ENCODE measurements at regions not wholly inside any gene's neighbourhood (a gene's known extent, or its start where the extent isn't known, plus 50 kb on each side); places are given as distances from the start of the nearest gene placed in this dataset.
A peak's percentile ranks its signal among the peaks of the same experiment; 100 is the strongest.

DNA sequence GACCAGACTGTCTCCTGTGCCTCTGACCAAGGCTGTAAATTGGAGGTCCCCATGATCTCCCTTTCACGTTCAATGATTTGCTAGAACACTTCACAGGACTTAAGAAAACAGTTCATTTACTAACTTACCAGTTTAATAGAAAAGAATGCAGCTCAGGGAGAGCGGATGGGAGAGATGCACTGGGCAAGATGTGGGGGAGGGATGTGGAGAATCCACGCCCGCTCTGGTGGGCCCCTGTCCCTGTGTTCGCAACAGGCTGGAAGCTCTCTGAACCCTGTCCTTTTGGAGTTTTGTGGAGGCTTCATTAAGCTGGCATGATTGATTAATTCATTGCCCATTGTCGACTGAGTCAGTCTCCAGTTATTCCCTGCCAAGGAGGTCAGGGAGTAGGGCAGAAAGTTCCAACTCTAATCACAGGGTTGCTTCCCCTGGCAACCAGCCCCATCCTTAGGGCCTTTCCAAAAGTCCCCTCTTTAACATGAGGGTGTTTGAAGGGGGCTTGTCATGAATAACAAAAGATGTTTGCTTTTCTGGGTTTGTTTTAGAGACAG, 257.1 kb downstream of the ACKR3 start:
- peak; percentile 27 for DNase-seq (ENCODE audit: low spot score)

DNA sequence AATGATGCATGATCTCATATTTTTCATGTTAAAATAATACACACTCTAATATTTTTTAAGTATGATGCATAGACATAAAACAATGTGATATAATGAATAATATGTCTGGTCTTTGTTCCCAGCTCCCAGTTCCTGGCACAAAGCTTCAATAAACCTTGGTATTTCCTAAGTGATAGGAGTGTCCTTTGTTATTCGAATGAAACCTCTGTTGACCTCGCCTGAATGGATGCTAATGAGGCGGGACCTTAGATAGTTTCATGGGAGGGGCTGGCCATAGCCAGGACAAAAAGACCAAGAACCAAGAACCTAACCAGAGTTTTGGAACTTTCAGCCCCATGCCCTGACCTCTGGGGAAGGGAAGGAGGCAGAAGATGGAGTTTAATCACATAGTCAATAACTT, 257.7 kb upstream of the COPS8 start:
- peak; percentile 24 for DNase-seq (ENCODE audit: low spot score)

DNA sequence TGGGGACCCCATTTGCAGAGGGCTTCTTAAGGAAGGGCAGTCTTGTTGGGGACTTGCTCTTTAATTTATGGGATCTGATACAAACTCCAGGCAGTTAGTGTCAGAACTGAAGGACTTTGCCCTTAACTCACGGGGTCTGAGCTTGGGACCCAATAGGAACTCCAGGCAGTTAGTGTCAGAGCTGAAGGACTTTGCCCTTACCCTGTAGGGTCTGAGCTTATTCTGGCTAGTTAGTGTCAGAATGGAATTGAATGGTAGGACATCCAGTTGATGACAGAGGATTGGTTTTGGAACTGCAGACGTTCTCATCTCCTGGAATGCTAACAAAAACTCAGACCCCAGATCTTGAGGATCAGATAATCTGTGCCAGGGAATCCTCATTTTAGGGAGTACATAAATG, 256.9 kb upstream of the COPS8 start:
- DNase-seq (ENCODE audit: low spot score), result peak; percentile 45

DNA sequence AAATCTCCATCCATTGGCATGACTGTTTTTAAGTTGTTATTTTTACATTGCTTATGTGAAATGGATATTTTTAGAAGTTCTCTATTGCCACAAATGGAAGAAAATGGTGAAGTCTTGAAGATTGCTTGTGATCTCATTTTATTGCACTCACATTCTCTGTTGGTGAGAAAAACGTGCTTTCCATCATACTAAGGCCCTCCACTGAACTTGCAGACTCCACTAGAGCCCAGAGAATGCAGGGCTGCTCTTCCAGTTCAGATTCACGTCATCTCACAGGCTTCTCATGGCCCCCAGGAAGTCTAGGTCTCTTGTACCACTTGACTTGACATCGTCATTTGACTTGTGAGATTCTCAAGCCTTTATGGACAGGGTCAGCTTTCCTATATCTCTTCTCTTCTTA, 254.8 kb upstream of the COPS8 start:
- DNase-seq (ENCODE audit: low spot score), result no peak

DNA sequence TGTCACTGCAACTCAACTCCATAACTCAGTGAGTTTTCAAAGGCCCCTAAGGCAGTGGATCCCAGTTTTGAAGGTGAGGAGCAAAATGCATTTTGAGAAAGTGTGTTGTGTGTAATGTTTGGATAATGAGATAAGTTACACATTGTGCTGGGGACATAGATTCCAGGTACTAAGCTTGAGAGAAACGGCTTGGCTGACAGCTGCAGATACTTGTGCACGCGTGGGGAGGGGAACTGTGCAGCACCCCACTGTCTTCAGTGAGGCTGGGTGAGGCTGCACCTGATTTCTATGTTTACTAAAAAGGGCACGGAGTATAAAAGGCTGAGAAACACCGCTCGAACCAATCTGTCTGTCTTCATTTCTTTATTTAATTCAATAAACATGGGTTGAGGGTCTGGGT, 254.0 kb upstream of the COPS8 start:
- no peak for DNase-seq (ENCODE audit: low spot score)

DNA sequence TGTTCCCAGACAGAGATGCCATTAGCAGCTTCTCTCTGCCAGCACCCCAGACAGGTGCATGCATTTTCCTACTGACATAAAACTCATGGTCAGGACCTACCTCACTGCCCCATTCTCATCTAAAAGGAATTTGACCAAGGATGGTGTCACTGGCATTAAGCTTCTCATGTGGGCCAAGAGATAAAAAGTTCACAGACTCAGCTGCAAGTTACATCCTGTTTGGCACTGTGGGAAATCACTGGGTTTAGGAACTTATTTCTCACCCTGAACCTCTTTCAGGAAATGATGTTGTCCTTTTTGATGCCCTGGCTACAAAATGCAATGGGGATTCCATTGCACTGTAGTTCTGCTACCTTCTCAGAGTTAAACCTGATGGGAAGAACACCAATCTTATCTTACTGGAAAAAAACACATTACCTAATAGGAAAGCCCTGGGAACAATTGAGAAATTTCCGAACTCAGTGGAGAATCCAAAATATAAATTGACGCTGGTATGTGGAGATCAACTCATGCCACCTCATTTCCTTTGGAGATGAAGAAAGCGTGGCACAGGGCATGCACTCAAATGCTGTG, 252.1 kb upstream of the COPS8 start:
- DNase-seq (ENCODE audit: low spot score), result no peak

DNA sequence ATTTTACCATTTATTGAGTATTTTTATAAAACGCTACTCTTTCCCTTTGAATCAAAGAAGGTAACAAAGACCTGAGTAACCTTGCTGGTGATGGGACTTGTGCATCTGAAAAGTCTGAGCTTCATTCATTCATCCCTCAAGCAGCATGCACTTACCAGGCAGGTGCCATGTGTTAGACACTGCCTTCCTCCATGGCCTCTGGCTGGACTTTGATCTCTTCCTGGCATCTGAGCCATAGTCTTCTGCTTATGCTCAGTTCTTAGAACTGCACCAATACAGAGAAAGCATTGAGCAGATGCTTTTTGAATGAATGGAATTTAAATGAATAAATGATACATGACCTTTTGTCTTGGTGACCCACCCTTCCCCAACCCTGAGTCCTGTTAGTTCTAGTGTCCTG, 251.4 kb upstream of the COPS8 start:
- peak; percentile 38 for DNase-seq (ENCODE audit: low spot score)

DNA sequence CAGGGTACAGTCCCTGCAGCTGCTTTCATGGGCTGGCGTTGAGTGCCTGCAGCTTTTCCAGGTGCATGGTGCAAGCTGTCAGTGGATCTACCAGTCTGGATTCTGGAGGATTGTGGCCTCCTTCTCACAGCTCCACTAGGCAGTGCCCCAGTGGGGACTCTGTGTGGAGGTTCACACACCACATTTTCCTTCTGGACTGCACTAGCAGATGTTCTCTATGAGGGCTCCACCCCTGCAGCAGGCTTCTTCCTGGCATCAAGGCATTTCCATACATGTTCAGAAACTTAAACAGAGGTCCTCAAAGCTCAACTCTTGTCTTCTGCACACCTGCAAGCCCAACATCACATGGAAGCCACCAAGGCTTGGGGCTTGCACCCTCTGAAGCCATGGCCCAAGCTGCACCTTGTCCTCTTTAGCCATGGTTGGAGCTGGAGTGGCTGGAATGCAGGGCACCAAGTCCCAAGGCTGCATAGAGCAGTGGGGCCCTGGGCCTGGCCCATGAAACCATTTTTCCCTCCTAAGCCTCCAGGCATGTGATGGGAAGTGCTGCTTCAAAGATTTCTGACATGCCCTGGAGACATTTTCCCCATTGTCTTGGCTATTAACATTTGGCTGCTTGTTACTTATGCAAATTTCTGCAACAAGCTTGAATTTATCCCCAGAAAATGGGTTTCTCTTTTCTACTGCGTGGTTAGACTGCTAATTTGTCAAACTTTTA, 250.2 kb upstream of the COPS8 start:
- no peak for DNase-seq (ENCODE audit: low spot score)

DNA sequence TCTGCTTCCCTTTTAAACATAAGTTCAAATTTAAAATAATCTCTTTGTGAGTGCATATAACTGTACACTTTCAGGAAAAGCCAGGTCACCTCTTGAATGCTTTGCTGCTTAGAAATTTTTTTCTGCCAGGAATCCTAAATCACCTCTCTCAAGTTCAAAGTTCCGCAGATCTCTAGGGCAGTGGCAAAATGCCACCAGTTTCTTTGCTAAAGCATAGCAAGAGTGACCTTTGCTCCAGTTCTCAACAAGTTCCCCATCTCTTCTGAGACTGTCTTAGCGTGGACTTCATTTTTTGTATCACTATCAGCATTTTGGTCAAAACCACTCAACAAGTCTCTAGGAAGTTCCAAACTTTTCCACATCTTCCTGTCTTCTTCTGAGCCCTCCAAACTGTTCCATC, 249.7 kb upstream of the COPS8 start:
- peak; percentile 63 for DNase-seq (ENCODE audit: low spot score)

DNA sequence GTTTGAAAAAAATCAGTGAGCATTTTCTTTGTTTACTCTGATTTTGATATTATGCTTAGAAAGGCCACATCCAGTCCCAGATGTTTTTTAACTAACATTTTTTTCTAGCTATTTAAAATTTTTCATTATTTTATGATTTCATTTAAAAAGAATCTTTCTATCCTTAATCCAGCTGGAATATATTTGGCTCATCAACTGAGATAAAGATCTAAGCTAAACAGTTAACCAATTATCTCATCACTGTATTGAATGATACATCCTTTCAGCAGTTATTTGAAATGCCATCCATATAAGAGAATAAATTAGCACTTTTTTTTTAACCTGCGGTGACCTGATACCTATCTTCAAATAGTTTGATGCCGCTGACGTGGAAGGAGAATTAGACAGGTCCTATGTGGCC, 245.5 kb upstream of the COPS8 start:
- no peak for DNase-seq (ENCODE audit: low spot score)

DNA sequence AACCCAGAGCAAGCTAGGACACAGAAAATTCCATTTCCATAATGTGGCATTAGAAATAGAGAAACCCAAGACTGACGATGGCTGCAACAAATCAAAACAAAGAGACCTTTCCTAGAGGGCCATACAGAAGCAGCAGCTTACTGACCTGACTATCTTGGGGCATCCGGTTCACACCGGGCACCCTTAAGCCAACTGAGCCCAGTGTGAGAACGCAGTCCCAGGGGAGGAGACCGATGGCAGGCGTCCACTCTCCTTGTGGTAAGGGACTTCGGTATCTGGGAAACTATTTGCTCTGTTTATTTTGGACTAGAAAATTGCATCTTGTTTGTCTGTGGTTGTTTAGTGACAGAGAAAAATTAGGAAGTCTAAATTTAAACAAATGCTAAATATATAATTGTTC, 244.8 kb upstream of the COPS8 start:
- DNase-seq (ENCODE audit: low spot score), result no peak

DNA sequence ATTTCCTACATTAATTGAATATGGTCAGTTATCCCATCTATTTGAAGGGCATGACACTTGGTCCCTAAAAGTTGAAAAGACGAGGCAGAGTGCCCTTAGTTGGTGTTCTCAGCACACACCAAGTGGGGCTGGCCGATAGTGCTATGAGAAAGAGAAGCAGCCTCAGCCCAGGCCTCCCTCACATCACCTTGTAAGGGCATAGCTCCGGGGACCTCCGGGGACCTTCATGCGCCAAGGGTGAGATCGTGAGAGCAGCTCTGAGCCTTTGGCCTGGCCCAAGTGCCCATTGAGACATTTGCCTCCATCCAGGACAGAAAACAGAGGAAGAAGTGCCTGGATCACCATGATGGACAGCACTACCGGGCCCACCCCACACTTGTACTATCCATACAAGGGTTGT, 244.3 kb upstream of the COPS8 start:
- no peak for DNase-seq (ENCODE audit: low spot score)

DNA sequence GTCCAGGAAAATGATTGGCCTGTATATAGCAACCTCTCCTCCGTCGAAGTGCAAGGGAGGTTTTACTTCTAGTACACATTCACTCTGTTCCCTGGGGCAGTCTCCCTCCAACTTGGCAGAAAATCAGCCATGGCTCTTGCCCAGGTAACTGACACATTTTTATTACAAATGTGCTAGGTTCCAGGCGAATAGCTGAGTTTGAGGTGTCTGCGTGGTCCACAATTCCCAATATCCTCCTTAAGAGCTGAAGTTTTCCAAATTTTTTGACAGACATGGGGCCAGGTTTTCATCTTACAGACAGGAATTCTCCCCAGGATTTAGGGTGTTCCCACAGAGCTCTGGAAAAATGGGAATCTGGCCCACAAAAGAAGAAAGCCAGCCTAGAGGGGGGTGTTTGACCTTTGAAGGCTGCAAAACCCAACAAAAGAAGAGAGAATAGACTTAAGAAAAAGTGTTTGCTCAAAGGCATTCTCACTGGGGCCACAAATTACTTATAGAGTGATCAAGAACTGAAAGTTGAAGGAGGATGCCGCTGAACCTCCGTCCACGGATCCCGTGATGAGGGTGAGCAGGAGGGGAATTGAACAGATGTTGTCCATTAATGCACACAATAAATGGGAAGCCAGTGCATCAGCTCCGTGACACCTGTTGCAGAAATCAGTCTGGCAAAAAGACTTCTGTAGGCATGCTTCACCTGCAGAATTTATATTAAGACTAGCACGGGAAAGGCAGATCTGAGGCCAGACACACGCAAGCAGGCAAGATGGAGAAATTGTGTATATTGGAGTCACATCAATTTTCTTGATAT, 242.3 kb upstream of the COPS8 start:
- DNase-seq (ENCODE audit: low spot score), result no peak

DNA sequence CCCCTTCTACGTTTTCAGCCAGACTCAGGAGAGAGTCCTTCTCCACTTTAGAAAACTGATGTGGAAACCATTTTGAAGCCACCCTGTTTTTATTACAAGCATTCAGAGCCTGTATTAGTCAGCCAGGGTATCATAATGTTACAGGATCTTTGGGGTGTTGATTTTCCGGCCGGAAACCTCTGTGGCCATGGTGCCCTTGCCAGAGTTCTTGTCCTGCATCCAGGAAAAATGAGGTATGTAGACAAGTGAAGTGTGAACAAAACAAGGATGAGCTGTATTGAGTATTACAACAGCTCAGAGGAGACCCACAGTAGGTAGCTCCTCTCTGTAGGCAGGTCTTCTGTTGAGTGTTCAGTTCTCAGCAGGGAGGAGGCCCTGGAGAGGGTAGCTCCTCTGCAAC, 241.0 kb upstream of the COPS8 start:
- no peak for DNase-seq (ENCODE audit: low spot score)

DNA sequence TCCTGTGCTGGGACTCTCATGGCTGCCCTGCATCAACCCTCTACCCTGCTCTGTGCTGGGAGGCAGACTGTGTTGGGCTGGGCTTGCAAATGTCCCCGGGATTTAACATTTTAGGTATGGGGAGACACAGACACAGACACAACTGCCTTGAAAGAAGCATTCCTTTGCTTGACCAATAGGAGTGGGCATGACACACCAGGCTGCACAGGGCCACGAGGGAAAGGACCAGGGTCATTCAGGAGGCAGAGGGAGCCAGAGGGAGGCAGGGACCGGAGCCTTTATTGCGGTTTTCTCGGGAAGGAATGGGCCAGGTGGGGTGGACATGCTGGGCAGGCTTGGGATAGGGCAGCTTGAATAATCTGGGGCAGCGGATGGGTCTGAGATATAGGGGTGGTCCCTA, 238.7 kb upstream of the COPS8 start:
- no peak for DNase-seq (ENCODE audit: low spot score)

DNA sequence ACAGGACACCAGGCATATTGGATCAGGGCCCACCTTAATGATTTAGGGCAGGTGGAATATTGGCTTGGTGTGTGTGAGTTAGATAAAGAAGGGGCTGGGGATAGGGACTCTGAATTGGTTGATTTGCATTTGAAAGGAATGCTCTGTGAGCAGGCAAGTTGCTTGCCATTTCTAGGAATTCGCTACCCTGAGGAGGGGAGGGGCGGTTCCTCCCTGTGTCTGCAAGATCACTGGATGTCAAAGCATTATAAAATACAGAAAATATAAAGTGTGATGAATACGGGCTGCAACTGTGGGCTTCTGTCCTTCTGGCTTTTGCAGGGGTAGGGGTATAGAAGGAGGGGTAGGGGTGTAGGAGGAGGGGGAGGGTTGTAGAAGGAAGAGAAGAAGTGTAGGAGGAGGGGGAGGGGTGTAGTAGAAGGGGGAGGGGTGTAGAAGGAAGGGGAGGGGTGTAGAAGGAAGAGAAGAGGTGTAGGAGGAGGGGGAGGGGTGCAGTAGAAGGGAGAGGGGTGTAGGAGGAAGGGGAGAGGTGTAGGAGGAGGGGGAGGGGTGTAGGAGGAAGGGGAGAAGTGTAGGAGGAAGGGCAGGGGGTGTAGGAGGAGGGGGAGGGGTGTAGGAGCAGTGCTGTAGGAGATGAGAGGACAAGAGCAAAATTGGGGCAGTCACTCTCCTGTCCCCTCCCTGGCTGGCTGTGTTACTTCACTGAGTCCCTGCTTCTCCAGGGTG, 238.0 kb upstream of the COPS8 start:
- no peak for DNase-seq (ENCODE audit: low spot score)

DNA sequence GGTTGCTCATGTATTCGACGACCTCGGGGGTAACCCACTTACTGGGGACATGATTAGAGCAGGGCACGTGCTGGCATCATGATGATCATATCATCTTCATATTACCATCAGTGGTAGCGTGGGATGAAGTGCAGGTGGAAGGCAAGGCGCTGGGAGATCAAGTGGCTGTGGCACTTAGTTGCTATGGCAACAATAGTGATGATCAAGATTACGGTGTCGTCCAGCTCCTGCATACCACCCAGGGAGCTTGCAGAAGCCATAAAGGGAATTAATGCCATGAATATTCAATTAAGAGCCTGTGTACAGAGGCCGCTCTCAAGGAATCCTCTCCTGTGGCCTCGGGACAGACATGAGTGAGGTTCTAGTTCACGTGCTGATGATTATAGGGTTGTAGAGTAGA, 237.2 kb upstream of the COPS8 start:
- DNase-seq (ENCODE audit: low spot score), result no peak

DNA sequence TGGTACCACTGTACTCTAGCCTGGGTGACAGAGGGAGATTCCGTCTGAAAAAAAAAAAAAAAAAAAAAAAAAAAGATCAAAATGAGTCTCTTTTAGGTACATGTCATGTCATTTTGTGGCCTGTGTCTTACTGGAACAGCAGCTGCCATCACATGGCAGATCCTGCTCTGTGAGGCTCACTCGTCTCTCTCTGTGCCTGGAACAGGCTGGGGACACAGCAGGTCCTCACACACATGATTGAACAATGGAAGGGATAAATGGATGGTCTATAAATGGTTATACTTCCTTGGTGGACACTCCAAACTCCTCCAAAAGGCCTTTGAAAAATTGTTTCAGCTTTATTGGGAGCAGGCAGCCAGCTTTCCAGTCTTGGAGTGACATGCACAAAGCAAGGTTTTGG, 236.2 kb upstream of the COPS8 start:
- DNase-seq (ENCODE audit: low spot score), result no peak

DNA sequence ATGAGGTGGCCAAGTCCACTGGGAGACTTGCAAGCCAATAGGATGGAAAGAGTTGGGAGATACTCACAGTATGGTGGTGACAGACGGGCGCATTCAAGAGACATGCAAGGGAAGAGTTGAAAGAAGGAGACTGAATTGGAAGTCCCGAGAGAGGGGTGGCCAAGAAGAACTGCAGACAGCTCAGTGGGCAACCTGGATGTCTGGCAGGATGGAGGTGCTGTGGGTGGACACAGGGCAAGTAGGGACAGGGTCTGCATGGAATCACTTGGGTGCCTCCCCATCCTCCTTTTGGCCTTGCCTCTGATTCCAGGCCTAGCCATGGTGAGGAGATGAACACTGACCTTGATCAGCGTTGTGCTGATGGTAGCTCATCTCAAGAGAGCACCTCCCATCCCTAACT, 235.7 kb upstream of the COPS8 start:
- no peak for DNase-seq (ENCODE audit: low spot score)

DNA sequence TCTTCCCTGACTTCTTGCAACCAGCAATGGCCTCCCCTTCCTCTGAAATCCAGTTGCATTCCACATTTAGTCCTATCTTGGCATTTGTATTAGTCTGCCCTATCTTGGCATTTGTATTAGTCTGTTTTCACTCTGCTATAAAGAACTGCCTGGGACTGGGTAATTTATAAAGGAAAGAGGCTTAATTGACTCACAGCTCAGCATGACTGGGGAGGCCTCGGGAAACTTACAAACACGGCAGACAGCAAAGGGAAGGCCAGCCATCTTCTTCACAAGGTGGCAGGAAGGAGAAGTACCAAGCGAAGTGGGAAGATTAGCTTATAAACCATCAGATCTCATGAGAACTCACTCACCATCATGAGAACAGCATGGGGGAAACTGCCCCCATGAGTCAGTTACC, 234.5 kb upstream of the COPS8 start:
- no peak for DNase-seq (ENCODE audit: low spot score)

DNA sequence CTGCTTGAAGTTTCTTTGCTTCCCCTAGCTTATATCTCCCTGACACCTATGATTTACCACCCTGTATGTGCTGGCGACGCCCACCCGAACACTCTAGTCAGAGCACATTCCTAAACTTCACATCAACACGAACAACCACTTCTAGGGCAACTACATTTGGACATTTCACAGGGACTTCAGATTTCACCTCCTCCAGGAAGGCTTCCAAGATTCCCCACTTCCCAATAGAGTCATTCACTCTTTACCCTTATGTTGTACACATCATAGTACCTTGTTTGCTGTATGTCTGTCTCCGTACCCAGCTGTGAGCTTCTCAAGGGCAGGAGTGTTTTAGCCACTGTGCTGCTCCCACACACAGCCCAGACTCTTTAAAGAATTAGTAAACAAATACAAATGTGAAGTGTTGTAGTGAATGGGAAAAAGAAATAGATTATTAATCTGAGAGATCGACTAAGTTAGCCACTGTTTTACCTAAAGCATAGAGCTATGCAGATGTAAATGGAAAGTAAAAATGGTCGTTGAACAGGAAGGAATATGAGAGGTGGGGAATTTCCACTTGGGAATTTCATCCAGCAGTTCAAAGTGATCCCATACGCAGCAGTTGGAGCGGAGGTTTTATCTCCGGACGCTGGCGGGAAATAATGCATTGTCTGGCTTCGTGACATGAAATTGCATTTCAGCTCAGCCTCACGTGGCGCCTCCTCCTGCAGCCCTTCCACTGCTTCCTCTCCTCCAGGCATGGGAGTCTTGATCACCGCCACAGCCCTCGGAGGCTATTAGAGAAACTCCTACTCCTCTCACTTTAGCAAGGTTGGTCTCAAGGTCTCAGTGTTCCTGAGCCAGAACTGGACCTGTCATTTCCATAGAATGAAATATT, 233.4 kb upstream of the COPS8 start:
- no peak for DNase-seq (ENCODE audit: low spot score)
